Neural crest cell (in vitro differentiated cells): ENCODE measurements at regions not wholly inside any gene's neighbourhood (a gene's known extent, or its start where the extent isn't known, plus 50 kb on each side); places are given as distances from the start of the nearest gene placed in this dataset.
A peak's percentile ranks its signal among the peaks of the same experiment; 100 is the strongest.

ENCODE experiments used
- DNase-seq: peaks from one replicate; pipeline ENCODE4 v3.0.0; 2021; ENCODE audit warnings: low read depth, mixed read lengths, low spot score
- H3K27ac Mint-ChIP-seq: one replicate; pipeline ENCODE4 v1.8.0; 2021; ENCODE audit warnings: mild to moderate bottlenecking, mixed read lengths; ENCODE audit not compliant: unreplicated experiment
- H3K27me3 Mint-ChIP-seq: 2 replicates; pipeline ENCODE4 v1.8.0; 2021; ENCODE audit warnings: low read depth, mild to moderate bottlenecking, mixed read lengths
- H3K36me3 Mint-ChIP-seq: 2 replicates; pipeline ENCODE4 v1.8.0; 2021; ENCODE audit warnings: low read depth, mild to moderate bottlenecking, mixed read lengths
- H3K4me1 Mint-ChIP-seq: 2 replicates; pipeline ENCODE4 v1.8.0; 2021; ENCODE audit warnings: mixed read lengths
- H3K4me3 Mint-ChIP-seq: one replicate; pipeline ENCODE4 v1.8.0; 2021; ENCODE audit warnings: mild to moderate bottlenecking, mixed read lengths
- H3K9me3 Mint-ChIP-seq: 2 replicates; pipeline ENCODE4 v1.8.0; 2021; ENCODE audit warnings: mixed read lengths
- TF ChIP-seq, protein P1 (sequence below): fragments of 200-600 bp; sonication (generic); conservative IDR thresholded peaks from 2 replicates; pipeline ENCODE4 v1.5.0; 2021; ENCODE audit warnings: antibody characterized with exemption, mild to moderate bottlenecking

DNA sequence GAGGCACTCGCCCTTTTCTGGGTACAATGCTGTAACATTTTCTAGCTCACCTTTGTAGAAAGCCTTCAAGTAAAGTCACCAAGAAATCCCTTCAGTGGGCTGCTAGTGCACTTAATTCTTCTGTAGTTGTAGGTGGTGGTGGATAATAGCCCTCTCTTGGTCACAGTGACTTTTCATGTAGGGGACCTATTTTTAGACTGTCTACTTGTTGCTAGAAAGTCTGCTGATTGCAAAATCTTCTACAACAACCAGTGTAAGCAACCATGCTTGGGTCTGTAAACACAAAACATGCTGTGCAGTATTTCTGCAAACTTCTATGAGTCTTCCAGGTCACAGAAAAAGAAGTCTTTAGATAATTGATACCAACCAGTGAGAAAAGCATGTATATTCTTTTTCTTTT, 55.6 kb downstream of the PBDC1 start:
- Mint-ChIP-seq H3K36me3 (peaks cover 4% of the 10 kb centered on the region), H3K9me3 (peaks cover 11% of the 10 kb centered on the region), H3K27ac (no peak overlapping the region), H3K27me3 (no peaks in the 10 kb centered on the region), H3K4me1 (no peaks in the 10 kb centered on the region), H3K4me3 (no peak overlapping the region)
- TF ChIP-seq, protein P1, sequence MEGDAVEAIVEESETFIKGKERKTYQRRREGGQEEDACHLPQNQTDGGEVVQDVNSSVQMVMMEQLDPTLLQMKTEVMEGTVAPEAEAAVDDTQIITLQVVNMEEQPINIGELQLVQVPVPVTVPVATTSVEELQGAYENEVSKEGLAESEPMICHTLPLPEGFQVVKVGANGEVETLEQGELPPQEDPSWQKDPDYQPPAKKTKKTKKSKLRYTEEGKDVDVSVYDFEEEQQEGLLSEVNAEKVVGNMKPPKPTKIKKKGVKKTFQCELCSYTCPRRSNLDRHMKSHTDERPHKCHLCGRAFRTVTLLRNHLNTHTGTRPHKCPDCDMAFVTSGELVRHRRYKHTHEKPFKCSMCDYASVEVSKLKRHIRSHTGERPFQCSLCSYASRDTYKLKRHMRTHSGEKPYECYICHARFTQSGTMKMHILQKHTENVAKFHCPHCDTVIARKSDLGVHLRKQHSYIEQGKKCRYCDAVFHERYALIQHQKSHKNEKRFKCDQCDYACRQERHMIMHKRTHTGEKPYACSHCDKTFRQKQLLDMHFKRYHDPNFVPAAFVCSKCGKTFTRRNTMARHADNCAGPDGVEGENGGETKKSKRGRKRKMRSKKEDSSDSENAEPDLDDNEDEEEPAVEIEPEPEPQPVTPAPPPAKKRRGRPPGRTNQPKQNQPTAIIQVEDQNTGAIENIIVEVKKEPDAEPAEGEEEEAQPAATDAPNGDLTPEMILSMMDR: no peak
- DNase-seq: no peak

DNA sequence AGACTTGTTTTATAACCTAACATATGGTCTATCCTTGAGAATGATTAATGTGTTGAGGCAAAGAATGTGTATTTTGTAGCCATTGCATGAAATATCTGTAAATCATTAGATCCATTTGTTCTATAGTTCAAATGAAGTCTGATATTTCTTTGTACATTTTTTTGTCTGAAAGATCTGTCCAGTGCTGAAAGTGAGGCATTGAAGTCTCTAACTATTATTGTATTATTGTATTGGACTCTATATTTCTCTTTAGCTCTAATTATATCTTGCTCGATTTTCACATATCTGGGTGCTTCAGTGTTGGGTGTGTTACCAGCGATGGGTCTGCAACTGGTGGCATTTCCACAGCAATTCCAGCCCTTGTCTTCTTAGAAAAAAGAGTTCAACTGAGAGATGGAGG, 76.0 kb downstream of the PBDC1 start:
- DNase-seq: no peak
- H3K27me3 Mint-ChIP-seq: peaks cover 3% of the 10 kb centered on the region
- H3K27ac Mint-ChIP-seq: no peak overlapping the region
- no peaks in the 10 kb centered on the region for H3K4me1 Mint-ChIP-seq
- no peaks in the 10 kb centered on the region for H3K36me3 Mint-ChIP-seq
- peaks cover 3% of the 10 kb centered on the region for H3K9me3 Mint-ChIP-seq
- no peak overlapping the region for H3K4me3 Mint-ChIP-seq
- TF ChIP-seq, protein P1: no peak

DNA sequence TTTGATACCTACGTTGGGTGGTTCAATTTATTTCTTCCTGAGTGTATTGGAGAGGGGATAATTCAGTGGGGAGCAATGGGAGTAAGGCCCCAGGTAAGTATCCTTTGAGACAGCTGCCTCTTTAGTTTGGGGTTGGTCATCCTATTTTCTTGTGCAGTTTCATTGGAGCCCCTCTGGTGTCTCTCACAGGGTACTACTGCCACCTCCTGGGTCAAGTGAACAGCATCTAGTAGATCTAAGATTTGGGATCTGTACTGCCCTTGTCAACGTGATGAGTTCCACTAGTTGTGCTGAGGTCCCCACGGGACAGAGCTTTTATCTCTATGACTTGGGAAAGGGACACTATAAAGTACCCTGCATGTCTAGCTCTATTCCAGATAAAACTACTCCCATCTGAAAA, 80.6 kb downstream of the PBDC1 start:
- Mint-ChIP-seq H3K4me1 (no peaks in the 10 kb centered on the region), H3K4me3 (no peak overlapping the region), H3K9me3 (peaks cover 3% of the 10 kb centered on the region), H3K27me3 (no peaks in the 10 kb centered on the region), H3K27ac (no peak overlapping the region), H3K36me3 (no peaks in the 10 kb centered on the region)
- DNase-seq: peak; percentile 1
- TF ChIP-seq, protein P1: peak; percentile 58

DNA sequence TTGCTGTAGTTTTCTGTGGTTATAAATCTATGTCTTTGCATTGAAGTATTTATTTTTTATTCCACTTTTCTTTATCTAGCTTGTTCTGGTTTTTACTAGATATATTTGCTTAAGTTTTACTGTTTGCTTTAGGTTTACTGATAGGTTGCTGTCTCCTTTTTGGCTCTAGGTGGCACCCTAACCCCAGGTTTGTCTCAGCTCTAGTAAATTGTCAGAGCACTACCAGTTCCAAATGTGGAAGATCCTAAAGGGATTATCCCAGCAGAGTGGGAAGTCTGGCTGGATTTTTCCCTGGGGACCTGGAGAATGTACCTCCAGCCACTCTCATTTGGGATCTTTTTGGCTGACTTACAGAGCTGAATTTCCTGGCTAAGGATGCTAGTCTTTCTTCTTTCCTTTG, 106.1 kb downstream of the PBDC1 start:
- peak; percentile 29 for DNase-seq
- H3K36me3 Mint-ChIP-seq: no peaks in the 10 kb centered on the region

More for the DNA sequence above, 106.1 kb downstream of the PBDC1 start:
- TF ChIP-seq, protein P1: peak; percentile 73
- Mint-ChIP-seq H3K4me3 (no peak overlapping the region), H3K27ac (no peak overlapping the region), H3K4me1 (no peaks in the 10 kb centered on the region), H3K9me3 (peaks cover 13% of the 10 kb centered on the region), H3K27me3 (no peaks in the 10 kb centered on the region)
